ENCODE measurements at regions not wholly inside any gene's neighbourhood (a gene's known extent, or its start where the extent isn't known, plus 50 kb on each side); places are given as distances from the start of the nearest gene placed in this dataset.

- TF ChIP-seq, protein P1, sequence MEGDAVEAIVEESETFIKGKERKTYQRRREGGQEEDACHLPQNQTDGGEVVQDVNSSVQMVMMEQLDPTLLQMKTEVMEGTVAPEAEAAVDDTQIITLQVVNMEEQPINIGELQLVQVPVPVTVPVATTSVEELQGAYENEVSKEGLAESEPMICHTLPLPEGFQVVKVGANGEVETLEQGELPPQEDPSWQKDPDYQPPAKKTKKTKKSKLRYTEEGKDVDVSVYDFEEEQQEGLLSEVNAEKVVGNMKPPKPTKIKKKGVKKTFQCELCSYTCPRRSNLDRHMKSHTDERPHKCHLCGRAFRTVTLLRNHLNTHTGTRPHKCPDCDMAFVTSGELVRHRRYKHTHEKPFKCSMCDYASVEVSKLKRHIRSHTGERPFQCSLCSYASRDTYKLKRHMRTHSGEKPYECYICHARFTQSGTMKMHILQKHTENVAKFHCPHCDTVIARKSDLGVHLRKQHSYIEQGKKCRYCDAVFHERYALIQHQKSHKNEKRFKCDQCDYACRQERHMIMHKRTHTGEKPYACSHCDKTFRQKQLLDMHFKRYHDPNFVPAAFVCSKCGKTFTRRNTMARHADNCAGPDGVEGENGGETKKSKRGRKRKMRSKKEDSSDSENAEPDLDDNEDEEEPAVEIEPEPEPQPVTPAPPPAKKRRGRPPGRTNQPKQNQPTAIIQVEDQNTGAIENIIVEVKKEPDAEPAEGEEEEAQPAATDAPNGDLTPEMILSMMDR (IDR thresholded peaks at IDR 0.05; ENCODE audit: unreplicated experiment), result no peak
- Mint-ChIP-seq H3K27ac (no peak overlapping the region), H3K36me3 (ENCODE audit: insufficient read depth) (peaks cover 5% of the 10 kb centered on the region), H3K9me3 (ENCODE audit: low read depth) (peaks cover 14% of the 10 kb centered on the region), H3K4me3 (ENCODE audit: low read depth) (no peak overlapping the region), H3K4me1 (ENCODE audit: low read depth) (peaks cover 9% of the 10 kb centered on the region), H3K27me3 (peaks cover 4% of the 10 kb centered on the region)
- no peak for DNase-seq (ENCODE audit: low spot score, unreplicated experiment)
Measured at GRCh38 chr2:139354518-139354917, 574.3 kb upstream of the NXPH2 start.

GRCh38 chr2:139353874-139354273 is 573.7 kb upstream of the NXPH2 start:
- peaks cover 9% of the 10 kb centered on the region for H3K4me1 Mint-ChIP-seq (ENCODE audit: low read depth)

GRCh38 chr2:139317259-139317658 is 537.1 kb upstream of the NXPH2 start:
- Mint-ChIP-seq H3K27me3 (no peaks in the 10 kb centered on the region), H3K4me3 (ENCODE audit: low read depth) (no peak overlapping the region), H3K9me3 (ENCODE audit: low read depth) (no peaks in the 10 kb centered on the region), H3K27ac (no peak overlapping the region), H3K36me3 (ENCODE audit: insufficient read depth) (no peaks in the 10 kb centered on the region), H3K4me1 (ENCODE audit: low read depth) (peaks cover 7% of the 10 kb centered on the region)
- no peak for DNase-seq (ENCODE audit: low spot score, unreplicated experiment)
- TF ChIP-seq, protein P1 (IDR thresholded peaks at IDR 0.05; ENCODE audit: unreplicated experiment), result no peak

More at GRCh38 chr2:139353874-139354273, 573.7 kb upstream of the NXPH2 start:
- TF ChIP-seq, protein P1 (IDR thresholded peaks at IDR 0.05; ENCODE audit: unreplicated experiment), result no peak
- peaks cover 4% of the 10 kb centered on the region for H3K27me3 Mint-ChIP-seq
- H3K27ac Mint-ChIP-seq, result no peak overlapping the region
- no peak for DNase-seq (ENCODE audit: low spot score, unreplicated experiment)
- H3K36me3 Mint-ChIP-seq (ENCODE audit: insufficient read depth), result peaks cover 5% of the 10 kb centered on the region
- peaks cover 20% of the 10 kb centered on the region for H3K9me3 Mint-ChIP-seq (ENCODE audit: low read depth)
- no peak overlapping the region for H3K4me3 Mint-ChIP-seq (ENCODE audit: low read depth)

- Mint-ChIP-seq H3K27ac (no peak overlapping the region), H3K36me3 (ENCODE audit: insufficient read depth) (no peaks in the 10 kb centered on the region)
Measured at GRCh38 chr2:139314059-139314458, 533.9 kb upstream of the NXPH2 start.

DNA sequence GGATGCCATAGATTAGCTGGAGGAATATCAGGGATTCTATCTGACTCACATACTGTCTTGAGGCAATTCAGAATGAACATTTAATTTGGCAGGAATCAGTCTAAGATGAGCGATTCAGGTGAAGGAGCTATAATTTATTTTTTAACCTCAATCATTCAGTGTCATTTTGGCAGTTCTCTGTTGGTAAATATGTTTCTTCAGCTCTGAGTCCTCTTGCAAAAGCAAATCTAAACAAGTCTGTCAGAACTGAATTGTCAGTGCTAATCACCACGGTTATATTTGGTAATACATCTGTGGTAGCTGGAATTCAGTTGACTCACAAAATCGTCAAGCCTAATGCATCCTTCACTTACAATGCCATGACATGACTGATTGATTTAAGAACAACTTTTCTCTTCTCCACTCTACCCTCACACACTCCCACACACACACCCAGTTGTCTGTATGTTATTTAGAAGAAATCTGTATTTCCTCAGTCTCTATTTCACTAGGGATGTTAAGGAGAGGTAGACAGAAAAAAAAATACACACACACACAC is 516.6 kb upstream of the NXPH2 start:
- H3K4me1 Mint-ChIP-seq (ENCODE audit: low read depth), result peaks cover 17% of the 10 kb centered on the region
- TF ChIP-seq, protein P1 (IDR thresholded peaks at IDR 0.05; ENCODE audit: unreplicated experiment), result no peak
- H3K9me3 Mint-ChIP-seq (ENCODE audit: low read depth), result no peaks in the 10 kb centered on the region
- H3K4me3 Mint-ChIP-seq (ENCODE audit: low read depth), result no peak overlapping the region
- H3K27ac Mint-ChIP-seq, result no peak overlapping the region
- no peak for DNase-seq (ENCODE audit: low spot score, unreplicated experiment)
- H3K27me3 Mint-ChIP-seq, result no peaks in the 10 kb centered on the region
- H3K36me3 Mint-ChIP-seq (ENCODE audit: insufficient read depth), result no peaks in the 10 kb centered on the region

More at GRCh38 chr2:139314059-139314458, 533.9 kb upstream of the NXPH2 start:
- TF ChIP-seq, protein P1 (IDR thresholded peaks at IDR 0.05; ENCODE audit: unreplicated experiment), result no peak
- no peaks in the 10 kb centered on the region for H3K27me3 Mint-ChIP-seq
- H3K9me3 Mint-ChIP-seq (ENCODE audit: low read depth), result no peaks in the 10 kb centered on the region
- H3K4me1 Mint-ChIP-seq (ENCODE audit: low read depth), result peaks cover 7% of the 10 kb centered on the region
- no peak for DNase-seq (ENCODE audit: low spot score, unreplicated experiment)
- no peak overlapping the region for H3K4me3 Mint-ChIP-seq (ENCODE audit: low read depth)
